SU-DHL-6 (cell line): ENCODE measurements at regions not wholly inside any gene's neighbourhood (a gene's known extent, or its start where the extent isn't known, plus 50 kb on each side); places are given as distances from the start of the nearest gene placed in this dataset.

Source experiments
- CTCF ChIP-seq: fragments of 200-600 bp; sonication (generic); IDR thresholded peaks from one replicate; pipeline ENCODE4 v1.5.1; 2017; ENCODE audit warnings: antibody characterized with exemption, mild to moderate bottlenecking, low read length, moderate library complexity; ENCODE audit not compliant: insufficient read depth, poor library complexity, severe bottlenecking
- EZH2phosphoT487 ChIP-seq: fragments of 200-600 bp; sonication (generic), shearing (Covaris generic); conservative IDR thresholded peaks from 2 replicates; pipeline ENCODE4 v1.6.1; 2018; ENCODE audit warnings: mild to moderate bottlenecking, antibody characterized with exemption, low read length, moderate library complexity, mixed read lengths

- TF ChIP-seq CTCF (no peak), EZH2phosphoT487 (no peak)
Observed at GRCh38 chr18:27713738-27714095, 463.2 kb downstream of the CDH2 start.
